ENCODE measurements at regions not wholly inside any gene's neighbourhood (a gene's known extent, or its start where the extent isn't known, plus 50 kb on each side); places are given as distances from the start of the nearest gene placed in this dataset.

GRCh38 chr3:31016196-31016595, 121.7 kb upstream of the GADL1 start:
- TF ChIP-seq GATA2 (IDR thresholded peaks at IDR 0.05; ENCODE audit: low read depth, low read length) (no peak), GATA3 (IDR thresholded peaks at IDR 0.05; ENCODE audit: low read depth, low read length) (no peak)

Data from SH-SY5Y (cell line).